Neuronal stem cell (in vitro differentiated cells): ENCODE measurements at regions not wholly inside any gene's neighbourhood (a gene's known extent, or its start where the extent isn't known, plus 50 kb on each side); places are given as distances from the start of the nearest gene placed in this dataset.

Experiments used
- DNase-seq: peaks from one replicate; pipeline ENCODE4 v3.0.0-alpha.2; 2013; ENCODE audit warnings: low spot score
- H2AFZ ChIP-seq: one replicate; pipeline ENCODE4 v1.6.1; 2013; ENCODE audit warnings: mild to moderate bottlenecking, low read length, inconsistent platforms
- H2AK5ac ChIP-seq: 2 replicates; pipeline ENCODE4 v1.6.1; 2013; ENCODE audit warnings: low read depth, mild to moderate bottlenecking, inconsistent platforms, low read length, moderate library complexity, mixed read lengths
- H2BK120ac ChIP-seq: 2 replicates; pipeline ENCODE4 v1.6.1; 2013; ENCODE audit warnings: low read depth, mild to moderate bottlenecking, inconsistent platforms, low read length, moderate library complexity, mixed read lengths
- H2BK12ac ChIP-seq: one replicate; pipeline ENCODE4 v1.6.1; 2013; ENCODE audit warnings: low read length, inconsistent platforms
- H2BK15ac ChIP-seq: 2 replicates; pipeline ENCODE4 v1.6.1; 2013; ENCODE audit warnings: mild to moderate bottlenecking, low read length, inconsistent platforms, mixed read lengths
- H2BK5ac ChIP-seq: one replicate; pipeline ENCODE4 v1.6.1; 2013; ENCODE audit warnings: inconsistent platforms, mild to moderate bottlenecking, low read length, moderate library complexity
- H3K14ac ChIP-seq: one replicate; pipeline ENCODE4 v1.6.1; 2013; ENCODE audit warnings: low read length, inconsistent platforms
- H3K18ac ChIP-seq: 2 replicates; pipeline ENCODE4 v1.6.1; 2013; ENCODE audit warnings: low read length, inconsistent platforms
- H3K23ac ChIP-seq: 2 replicates; pipeline ENCODE4 v1.6.1; 2013; ENCODE audit warnings: low read depth, mild to moderate bottlenecking, mixed read lengths, low read length, inconsistent platforms; ENCODE audit not compliant: poor library complexity
- H3K27ac ChIP-seq: replicated peaks from 3 replicates; pipeline ENCODE4 v1.5.1; 2013; ENCODE audit warnings: low read length, inconsistent platforms
- H3K27me3 ChIP-seq, 3 experiments: 2 replicates each; pipeline ENCODE4 v1.6.1; 2013; ENCODE audit warnings: low read length in 3 of 3, mild to moderate bottlenecking in 2 of 3, inconsistent platforms in 1 of 3, low read depth in 1 of 3, mixed read lengths in 1 of 3, moderate library complexity in 1 of 3; ENCODE audit not compliant: control insufficient read depth in 3 of 3, insufficient read depth in 3 of 3
- H3K36me3 ChIP-seq, 2 donors: replicated peaks in 1 of 2; 2 replicates each; pipeline ENCODE4 v1.6.1; 2013; ENCODE audit warnings: low read length in 2 of 2; ENCODE audit not compliant: control insufficient read depth in 2 of 2, insufficient read depth in 2 of 2
- H3K4ac ChIP-seq: 2 replicates; pipeline ENCODE4 v1.6.1; 2013; ENCODE audit warnings: inconsistent platforms, mild to moderate bottlenecking, low read length, moderate library complexity
- H3K4me1 ChIP-seq, 2 donors: 1 replicate in 1 of 2; 2 replicates in 1 of 2; pipeline ENCODE4 v1.6.1; 2013; ENCODE audit warnings: low read length in 2 of 2, low read depth in 1 of 2; ENCODE audit not compliant: control insufficient read depth in 2 of 2, insufficient read depth in 1 of 2
- H3K4me2 ChIP-seq: one replicate; pipeline ENCODE4 v1.6.1; 2013; ENCODE audit warnings: mild to moderate bottlenecking, low read length, inconsistent platforms; ENCODE audit not compliant: insufficient read depth, poor library complexity, severe bottlenecking
- H3K4me3 ChIP-seq, 2 donors: 2 replicates each; pipeline ENCODE4 v1.5.1; 2013; ENCODE audit warnings: low read length in 2 of 2, mild to moderate bottlenecking in 2 of 2, inconsistent platforms in 1 of 2, moderate library complexity in 1 of 2
- H3K79me1 ChIP-seq: one replicate; pipeline ENCODE4 v1.6.1; 2013; ENCODE audit warnings: low read depth, mild to moderate bottlenecking, inconsistent platforms, low read length, moderate library complexity
- H3K9ac ChIP-seq: one replicate; pipeline ENCODE4 v1.6.1; 2013; ENCODE audit warnings: mild to moderate bottlenecking, low read depth, low read length, inconsistent platforms; ENCODE audit not compliant: poor library complexity
- H3K9me3 ChIP-seq, 2 donors: replicated peaks in 1 of 2; 2 replicates each; pipeline versions ENCODE3 to v1.6.1; 2013; ENCODE audit warnings: low read length in 2 of 2, mild to moderate bottlenecking in 2 of 2, inconsistent platforms in 1 of 2, low read depth in 1 of 2, mixed read lengths in 1 of 2, moderate library complexity in 1 of 2; ENCODE audit not compliant: control insufficient read depth in 2 of 2, insufficient read depth in 1 of 2
- H4K8ac ChIP-seq: one replicate; pipeline ENCODE4 v1.6.1; 2013; ENCODE audit warnings: low read depth, mild to moderate bottlenecking, inconsistent platforms, low read length, moderate library complexity
- H4K91ac ChIP-seq: one replicate; pipeline ENCODE4 v1.6.1; 2013; ENCODE audit warnings: low read length, low read depth, mild to moderate bottlenecking, inconsistent platforms; ENCODE audit not compliant: poor library complexity
- WGBS, 2 donors: extraction: QIAGEN DNeasy Blood & Tissue Kit; methylation state at CpG; one replicate each; pipeline ENCODE4 v1.1.7; 2013; ENCODE audit warnings: missing lambda C conversion rate in 2 of 2, mixed read lengths in 1 of 2; ENCODE audit not compliant: insufficient read length in 2 of 2, insufficient replicate concordance in 1 of 2; ENCODE audit errors: extremely low coverage in 2 of 2; 5-methylcytosine and 5-hydroxymethylcytosine counted together

DNA sequence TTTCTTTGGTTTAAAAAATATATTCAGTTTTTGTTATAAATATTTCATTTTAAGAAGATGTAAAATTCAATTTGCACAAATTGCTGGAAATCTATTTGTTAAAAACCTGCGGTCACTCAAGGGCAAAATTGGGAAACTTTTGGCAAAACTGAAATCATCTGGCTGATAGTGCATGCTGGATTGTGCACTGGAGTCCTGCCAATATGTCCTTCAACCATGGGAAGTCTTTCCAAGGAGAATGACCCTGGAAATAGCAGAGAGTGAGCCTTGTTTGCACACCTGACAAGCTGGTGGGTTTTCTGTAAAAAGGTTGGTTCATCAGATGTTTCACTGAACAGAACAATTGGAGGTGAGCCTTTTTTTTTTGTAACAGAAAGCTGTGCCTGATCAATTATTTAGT, 413.5 kb downstream of the BTBD3 start:
- Histone ChIP-seq H3K14ac (no peak overlapping the region), H3K9me3 (peaks cover 0 to 2% of the 10 kb centered on the region in 2 donors), H2AFZ (no peak overlapping the region), H3K4me1 (no peaks in the 10 kb centered on the region), H3K4me3 (no peak overlapping the region), H2BK5ac (no peak overlapping the region), H3K4me2 (no peak overlapping the region), H2BK15ac (no peak overlapping the region), H4K91ac (no peak overlapping the region), H2AK5ac (no peak overlapping the region), H4K8ac (no peak overlapping the region), H3K9ac (no peak overlapping the region), H3K4ac (no peak overlapping the region), H3K27ac (no peak overlapping the region), H2BK12ac (no peak overlapping the region), H3K18ac (no peak overlapping the region), H3K79me1 (no peaks in the 10 kb centered on the region), H2BK120ac (no peak overlapping the region), H3K23ac (no peak overlapping the region), H3K36me3 (no peaks in the 10 kb centered on the region), H3K27me3 (no peaks in the 10 kb centered on the region)
- DNase-seq: no peak
- no CpG with 5 or more reads among the region's 1 CpG for WGBS, 2 donors

DNA sequence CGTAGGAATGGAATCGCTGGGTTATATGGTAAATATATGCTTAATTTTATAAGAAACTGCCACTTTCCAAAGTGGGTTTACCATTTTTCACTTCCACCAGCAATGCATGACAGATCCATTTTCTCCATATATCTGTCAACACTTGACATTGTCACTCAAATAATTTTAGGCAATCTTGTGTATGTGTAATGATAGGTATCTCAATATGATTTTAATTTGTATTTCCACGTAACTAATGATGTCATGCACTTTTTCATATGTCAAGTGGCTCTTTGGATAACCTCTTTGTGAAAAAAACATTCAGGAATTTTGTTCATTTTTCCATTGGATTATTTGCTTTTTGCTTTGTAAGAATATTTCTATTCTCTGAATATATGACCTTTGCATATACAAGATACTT, 419.9 kb downstream of the BTBD3 start:
- no peak overlapping the region for H2BK5ac ChIP-seq
- H3K79me1 ChIP-seq: no peaks in the 10 kb centered on the region
- no peak overlapping the region for H4K8ac ChIP-seq
- no peaks in the 10 kb centered on the region for H3K36me3 ChIP-seq
- no peak overlapping the region for H2AK5ac ChIP-seq
- H3K27ac ChIP-seq: no peak overlapping the region
- no peak overlapping the region for H3K9ac ChIP-seq
- H3K4me2 ChIP-seq: no peak overlapping the region
- no CpG with 5 or more reads among the region's 3 CpGs for WGBS, 2 donors
- H3K27me3 ChIP-seq: no peaks in the 10 kb centered on the region
- H2AFZ ChIP-seq: no peak overlapping the region
- H3K14ac ChIP-seq: no peak overlapping the region
- H3K23ac ChIP-seq: no peak overlapping the region
- no peak overlapping the region for H2BK12ac ChIP-seq
- no peak overlapping the region for H3K4ac ChIP-seq
- H3K18ac ChIP-seq: no peak overlapping the region
- H3K9me3 ChIP-seq: no peaks in the 10 kb centered on the region
- no peak overlapping the region for H2BK120ac ChIP-seq
- DNase-seq: no peak
- no peaks in the 10 kb centered on the region for H3K4me1 ChIP-seq
- H2BK15ac ChIP-seq: no peak overlapping the region
- H3K4me3 ChIP-seq: no peak overlapping the region
- no peak overlapping the region for H4K91ac ChIP-seq

DNA sequence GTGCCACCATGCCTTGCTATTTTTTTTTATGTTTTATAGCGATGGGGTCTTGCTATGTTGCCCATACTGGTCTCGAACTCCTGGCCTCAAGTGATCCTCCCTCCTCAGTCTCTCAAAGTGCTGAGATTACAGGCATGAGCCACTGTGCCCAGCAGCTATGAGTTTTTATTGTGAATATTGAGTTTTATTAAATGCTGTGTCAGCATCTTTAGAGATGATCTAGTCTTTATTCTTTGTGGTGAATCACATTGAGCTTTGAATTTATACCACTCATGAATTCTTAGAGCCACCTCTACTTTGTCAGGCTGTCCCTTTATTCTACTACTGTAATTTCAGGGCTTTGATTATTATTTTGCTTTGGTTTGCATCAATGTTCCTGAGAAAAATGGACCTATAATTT, 428.3 kb downstream of the BTBD3 start:
- Histone ChIP-seq H3K79me1 (no peaks in the 10 kb centered on the region), H2BK5ac (no peak overlapping the region), H3K23ac (no peak overlapping the region), H3K18ac (no peak overlapping the region), H2AK5ac (no peak overlapping the region), H2BK120ac (no peak overlapping the region), H3K4me1 (no peaks in the 10 kb centered on the region), H3K9ac (no peak overlapping the region), H3K9me3 (no peaks in the 10 kb centered on the region), H3K14ac (no peak overlapping the region), H2AFZ (no peak overlapping the region), H3K4ac (no peak overlapping the region), H4K8ac (no peak overlapping the region), H3K36me3 (no peaks in the 10 kb centered on the region), H3K4me2 (no peak overlapping the region), H2BK15ac (no peak overlapping the region), H4K91ac (no peak overlapping the region), H3K27me3 (no peaks in the 10 kb centered on the region), H2BK12ac (no peak overlapping the region), H3K27ac (no peak overlapping the region), H3K4me3 (no peak overlapping the region)
- no CpG with 5 or more reads among the region's 2 CpGs for WGBS, 2 donors
- no peak for DNase-seq

DNA sequence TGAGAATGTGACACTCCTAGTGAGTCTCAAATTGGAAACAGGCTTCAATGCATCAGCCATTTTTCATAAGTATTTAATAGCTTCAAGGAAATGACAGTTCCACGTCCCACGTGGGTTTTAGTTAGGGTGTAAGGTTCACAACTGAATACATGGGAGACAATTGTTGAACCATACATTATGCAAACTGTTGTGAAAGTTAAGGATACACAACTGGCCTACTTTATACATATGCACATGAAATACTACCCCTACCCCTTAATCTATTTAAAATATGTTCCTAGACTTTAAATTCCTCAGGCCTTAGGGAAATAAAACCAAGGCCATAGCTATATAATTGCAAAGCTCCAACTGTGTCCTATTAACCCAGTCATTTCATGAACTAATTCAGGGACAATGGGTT, 436.1 kb downstream of the BTBD3 start:
- Histone ChIP-seq H3K4me3 (no peak overlapping the region), H3K9me3 (no peaks in the 10 kb centered on the region), H2AK5ac (no peak overlapping the region), H3K27ac (no peak overlapping the region), H2BK15ac (no peak overlapping the region), H3K4me2 (no peak overlapping the region), H3K27me3 (no peaks in the 10 kb centered on the region), H3K9ac (no peak overlapping the region), H3K36me3 (no peaks in the 10 kb centered on the region), H3K4me1 (no peaks in the 10 kb centered on the region), H2AFZ (no peak overlapping the region), H4K8ac (no peak overlapping the region), H3K79me1 (no peaks in the 10 kb centered on the region), H4K91ac (no peak overlapping the region), H3K4ac (no peak overlapping the region), H3K18ac (no peak overlapping the region), H2BK5ac (no peak overlapping the region), H3K23ac (no peak overlapping the region), H2BK120ac (no peak overlapping the region), H2BK12ac (no peak overlapping the region), H3K14ac (no peak overlapping the region)
- WGBS, 2 donors: no CpG with 5 or more reads among the region's 2 CpGs
- no peak for DNase-seq
